Suprapubic skin (tissue), 4 donors: ENCODE measurements at regions not wholly inside any gene's neighbourhood (a gene's known extent, or its start where the extent isn't known, plus 50 kb on each side); places are given as distances from the start of the nearest gene placed in this dataset.

ENCODE experiments used
- DNase-seq, 2 donors: peaks; one replicate each; pipeline ENCODE4 v3.0.0-alpha.2; 2019; ENCODE audit warnings: low spot score in 2 of 2
- H3K27ac ChIP-seq: fragments of 200-600 bp; sonication (generic); one replicate; pipeline ENCODE4 v1.5.1; 2019
- H3K27me3 ChIP-seq: fragments of 200-600 bp; sonication (generic); one replicate; pipeline ENCODE4 v1.5.1; 2019
- H3K36me3 ChIP-seq: fragments of 200-600 bp; sonication (generic); one replicate; pipeline ENCODE4 v1.5.1; 2019
- H3K4me1 ChIP-seq: fragments of 200-600 bp; sonication (generic); one replicate; pipeline ENCODE4 v1.5.1; 2019
- H3K4me3 ChIP-seq: fragments of 200-600 bp; sonication (generic); one replicate; pipeline ENCODE4 v1.5.1; 2019; ENCODE audit warnings: mild to moderate bottlenecking
- H3K9me3 ChIP-seq: fragments of 200-600 bp; sonication (generic); one replicate; pipeline ENCODE4 v1.5.1; 2019
- EP300 ChIP-seq: sonication (generic); formaldehyde crosslinking; IDR thresholded peaks from one replicate; pipeline ENCODE4 v1.6.1; 2017; ENCODE audit warnings: antibody characterized with exemption
- POLR2A ChIP-seq, 2 donors: fragments of 450-650 bp; IDR thresholded peaks; one replicate each; pipeline ENCODE4 v1.6.1; 2017; ENCODE audit warnings: antibody characterized with exemption in 2 of 2, mild to moderate bottlenecking in 2 of 2, moderate library complexity in 2 of 2
- POLR2AphosphoS5 ChIP-seq, 3 donors: sonication (generic); formaldehyde crosslinking; IDR thresholded peaks; one replicate each; pipeline ENCODE4 v1.6.1; 2017; ENCODE audit warnings: antibody characterized with exemption in 3 of 3
- WGBS: methylation state at CpG from one replicate; pipeline ENCODE4 v1.1.5; 2018; 5-methylcytosine and 5-hydroxymethylcytosine counted together
- TF ChIP-seq, protein P1 (sequence below), 2 donors: fragments of 200-600 bp in 1 of 2; fragments of 450-650 bp in 1 of 2; sonication (generic) in 1 of 2; IDR thresholded peaks; one replicate each; pipeline ENCODE4 v1.5.1; 2016 to 2019; ENCODE audit warnings: antibody characterized with exemption in 2 of 2, mild to moderate bottlenecking in 1 of 2, moderate library complexity in 1 of 2

DNA sequence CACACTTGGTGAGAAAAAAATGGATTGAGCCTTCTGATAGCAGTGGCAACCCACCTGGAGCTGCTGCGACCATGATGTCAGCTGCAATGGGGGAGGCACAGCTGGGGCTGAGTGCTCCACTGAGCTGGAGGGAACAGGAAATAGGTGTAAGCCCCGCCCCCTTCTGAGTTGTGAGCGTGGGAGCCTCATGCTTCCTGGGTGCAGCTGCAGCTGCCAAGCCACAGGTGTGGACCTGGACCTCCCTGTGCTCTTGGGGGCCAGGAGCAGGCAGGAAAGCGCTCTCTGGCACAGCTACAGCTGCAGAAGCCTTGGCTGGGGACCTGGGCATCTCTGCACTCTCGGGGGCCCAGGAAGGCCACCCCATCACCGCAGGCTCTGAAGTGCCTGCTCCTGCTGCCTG is 970.6 kb downstream of the DCDC2C start:
- no peak for DNase-seq
- Histone ChIP-seq H3K9me3 (no peaks in the 10 kb centered on the region), H3K27me3 (no peaks in the 10 kb centered on the region), H3K27ac (no peak overlapping the region), H3K36me3 (no peaks in the 10 kb centered on the region), H3K4me3 (no peak overlapping the region), H3K4me1 (no peaks in the 10 kb centered on the region)
- TF ChIP-seq, protein P1, sequence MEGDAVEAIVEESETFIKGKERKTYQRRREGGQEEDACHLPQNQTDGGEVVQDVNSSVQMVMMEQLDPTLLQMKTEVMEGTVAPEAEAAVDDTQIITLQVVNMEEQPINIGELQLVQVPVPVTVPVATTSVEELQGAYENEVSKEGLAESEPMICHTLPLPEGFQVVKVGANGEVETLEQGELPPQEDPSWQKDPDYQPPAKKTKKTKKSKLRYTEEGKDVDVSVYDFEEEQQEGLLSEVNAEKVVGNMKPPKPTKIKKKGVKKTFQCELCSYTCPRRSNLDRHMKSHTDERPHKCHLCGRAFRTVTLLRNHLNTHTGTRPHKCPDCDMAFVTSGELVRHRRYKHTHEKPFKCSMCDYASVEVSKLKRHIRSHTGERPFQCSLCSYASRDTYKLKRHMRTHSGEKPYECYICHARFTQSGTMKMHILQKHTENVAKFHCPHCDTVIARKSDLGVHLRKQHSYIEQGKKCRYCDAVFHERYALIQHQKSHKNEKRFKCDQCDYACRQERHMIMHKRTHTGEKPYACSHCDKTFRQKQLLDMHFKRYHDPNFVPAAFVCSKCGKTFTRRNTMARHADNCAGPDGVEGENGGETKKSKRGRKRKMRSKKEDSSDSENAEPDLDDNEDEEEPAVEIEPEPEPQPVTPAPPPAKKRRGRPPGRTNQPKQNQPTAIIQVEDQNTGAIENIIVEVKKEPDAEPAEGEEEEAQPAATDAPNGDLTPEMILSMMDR (IDR thresholded peaks at IDR 0.05): no peak
- no peak for TF ChIP-seq EP300
- no peak for TF ChIP-seq POLR2AphosphoS5 (IDR thresholded peaks at IDR 0.05)
- no peak for TF ChIP-seq POLR2A (IDR thresholded peaks at IDR 0.05)
- 66% methylated on average over 4 of the region's 6 CpGs for WGBS

DNA sequence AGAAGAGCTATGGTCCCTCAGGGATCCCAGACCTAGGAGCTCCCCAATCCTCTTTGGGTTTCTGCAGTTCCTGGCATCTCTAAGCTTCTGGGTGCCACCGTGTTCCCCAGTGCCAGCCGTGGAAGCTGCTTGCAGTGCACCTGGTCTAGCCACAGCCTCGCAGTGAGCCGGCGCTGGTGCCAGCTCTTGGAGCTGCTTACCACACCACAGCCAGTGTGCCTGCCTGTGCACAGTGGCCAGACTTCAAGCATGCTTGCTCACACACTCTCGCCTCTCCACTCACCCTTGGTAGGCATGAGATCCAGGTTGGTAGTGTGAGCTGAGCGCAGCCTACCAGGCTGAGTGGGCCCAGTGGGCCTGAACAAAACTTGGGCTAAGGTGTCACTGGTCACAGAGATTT is 971.9 kb downstream of the DCDC2C start:
- TF ChIP-seq, protein P1 (IDR thresholded peaks at IDR 0.05): no peak
- TF ChIP-seq EP300 (no peak), POLR2AphosphoS5 (IDR thresholded peaks at IDR 0.05) (no peak), POLR2A (IDR thresholded peaks at IDR 0.05) (no peak)
- H3K4me1 ChIP-seq: no peaks in the 10 kb centered on the region
- DNase-seq: no peak
- no peaks in the 10 kb centered on the region for H3K9me3 ChIP-seq
- H3K27ac ChIP-seq: no peak overlapping the region
- H3K27me3 ChIP-seq: no peaks in the 10 kb centered on the region
- H3K36me3 ChIP-seq: no peaks in the 10 kb centered on the region
- WGBS: 83% methylated on average over 6 of the region's 7 CpGs
- no peak overlapping the region for H3K4me3 ChIP-seq

DNA sequence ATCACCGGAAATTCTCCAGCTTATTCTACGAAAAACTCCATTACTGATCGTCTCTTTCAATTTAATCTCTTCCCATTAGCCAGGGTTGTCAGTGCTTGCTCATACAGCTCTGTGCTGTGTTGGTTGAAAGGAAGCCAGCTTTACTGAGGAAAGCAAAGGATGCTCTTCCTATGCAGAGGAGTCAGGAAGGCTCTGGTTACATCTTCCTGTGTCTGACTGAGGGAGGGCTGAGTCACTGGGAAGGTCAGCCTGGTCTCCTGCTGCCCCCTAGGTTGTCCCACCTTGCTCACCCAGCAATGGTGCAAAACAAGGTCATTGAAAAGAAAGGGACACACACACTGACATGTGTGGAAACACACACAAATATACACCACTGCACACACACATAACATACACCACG is 975.6 kb downstream of the DCDC2C start:
- no peaks in the 10 kb centered on the region for H3K36me3 ChIP-seq
- DNase-seq: no peak
- H3K27ac ChIP-seq: no peak overlapping the region
- no peak for TF ChIP-seq POLR2AphosphoS5 (IDR thresholded peaks at IDR 0.05)
- TF ChIP-seq EP300: no peak
- TF ChIP-seq, protein P1 (IDR thresholded peaks at IDR 0.05): no peak
- TF ChIP-seq POLR2A (IDR thresholded peaks at IDR 0.05): no peak
- H3K4me1 ChIP-seq: no peaks in the 10 kb centered on the region
- no peaks in the 10 kb centered on the region for H3K9me3 ChIP-seq
- no peak overlapping the region for H3K4me3 ChIP-seq
- WGBS: 90% methylated on average over 4 of the region's 4 CpGs
- H3K27me3 ChIP-seq: no peaks in the 10 kb centered on the region

DNA sequence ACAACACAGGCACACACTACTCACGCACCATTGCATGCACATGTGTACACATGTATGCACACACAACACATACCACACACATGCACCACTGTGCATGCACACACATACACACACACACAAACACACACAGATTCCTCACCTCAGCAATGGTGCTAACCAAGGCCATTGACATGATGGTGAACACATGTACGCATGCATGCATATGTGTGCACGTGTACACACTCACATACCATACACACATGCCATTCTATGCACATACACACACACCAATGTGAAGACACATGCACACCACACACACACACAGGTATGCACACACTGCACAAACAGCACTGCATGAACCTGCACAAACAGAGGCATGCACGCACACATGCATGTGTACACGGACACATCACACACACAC is 976.0 kb downstream of the DCDC2C start:
- H3K4me3 ChIP-seq: no peak overlapping the region
- H3K4me1 ChIP-seq: no peaks in the 10 kb centered on the region
- DNase-seq: no peak
- 93% methylated on average over 5 of the region's 5 CpGs for WGBS
- no peaks in the 10 kb centered on the region for H3K36me3 ChIP-seq
- TF ChIP-seq EP300 (no peak), POLR2AphosphoS5 (IDR thresholded peaks at IDR 0.05) (no peak), POLR2A (IDR thresholded peaks at IDR 0.05) (no peak)
- TF ChIP-seq, protein P1 (IDR thresholded peaks at IDR 0.05): no peak
- H3K9me3 ChIP-seq: no peaks in the 10 kb centered on the region
- no peak overlapping the region for H3K27ac ChIP-seq
- no peaks in the 10 kb centered on the region for H3K27me3 ChIP-seq

DNA sequence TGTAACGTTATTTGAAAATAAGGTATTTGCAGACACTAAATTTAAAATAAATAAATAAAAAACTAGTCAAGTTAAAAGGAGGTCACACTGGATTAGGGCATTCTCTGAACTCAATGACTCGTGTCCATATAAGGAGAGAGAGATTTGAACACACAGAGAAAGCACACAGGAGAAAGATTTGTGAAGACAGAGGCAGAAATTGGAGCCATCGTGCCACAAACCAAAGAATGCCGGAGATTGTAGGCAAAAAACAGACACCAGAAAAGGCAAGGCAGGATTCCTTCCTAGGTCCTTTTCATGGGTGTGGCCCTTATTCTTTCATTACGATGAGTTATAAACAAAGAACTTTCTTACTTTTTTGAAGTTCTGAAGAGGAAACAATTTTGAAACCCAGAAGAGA is 981.5 kb downstream of the DCDC2C start:
- no peaks in the 10 kb centered on the region for H3K27me3 ChIP-seq
- no peak overlapping the region for H3K27ac ChIP-seq
- TF ChIP-seq, protein P1 (IDR thresholded peaks at IDR 0.05): no peak
- TF ChIP-seq POLR2A (IDR thresholded peaks at IDR 0.05): no peak
- no peak for TF ChIP-seq EP300
- TF ChIP-seq POLR2AphosphoS5 (IDR thresholded peaks at IDR 0.05): no peak
- WGBS: 58% methylated on average over 5 of the region's 5 CpGs
- no peaks in the 10 kb centered on the region for H3K9me3 ChIP-seq
- no peak overlapping the region for H3K4me3 ChIP-seq
- H3K4me1 ChIP-seq: no peaks in the 10 kb centered on the region
- DNase-seq: no peak
- no peaks in the 10 kb centered on the region for H3K36me3 ChIP-seq
